GM12891 (cell line): ENCODE measurements at regions not wholly inside any gene's neighbourhood (a gene's known extent, or its start where the extent isn't known, plus 50 kb on each side); places are given as distances from the start of the nearest gene placed in this dataset.
"Not testable (repeated sequence)": the region's sequence is repeated elsewhere in the genome, so short reads cannot be mapped to it uniquely, and the experiment has no call there.

ENCODE experiments used
- POLR2A ChIP-seq: IDR thresholded peaks from 2 replicates; pipeline ENCODE4 v1.6.1; 2011; ENCODE audit warnings: low read depth, low read length, control low read depth
- POU2F2 ChIP-seq: IDR thresholded peaks from 2 replicates; pipeline ENCODE4 v1.6.1; 2011; ENCODE audit warnings: low read depth, mild to moderate bottlenecking, control low read depth, low read length, moderate library complexity

DNA sequence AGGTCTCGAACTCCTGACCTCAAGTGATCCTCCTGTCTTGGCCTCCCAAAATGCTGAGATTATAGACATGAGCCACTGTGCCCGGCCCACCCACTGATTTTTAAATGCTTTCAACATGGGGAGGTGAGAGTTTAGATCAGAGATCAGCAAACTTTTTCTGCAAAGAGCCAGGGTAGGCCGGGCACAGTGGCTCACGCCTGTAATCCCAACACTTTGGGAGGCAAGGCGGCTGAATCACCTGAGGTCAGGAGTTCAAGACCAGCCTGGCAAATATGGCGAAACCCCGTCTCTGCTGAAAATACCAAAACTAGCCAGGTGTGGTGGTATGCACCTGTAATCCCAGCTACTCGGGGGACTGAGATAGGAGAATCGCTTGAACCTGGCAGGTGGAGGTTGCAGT is 88.3 kb upstream of the LHX1 start:
- not testable (repeated sequence) for TF ChIP-seq POLR2A, POU2F2
